Esophagus squamous epithelium (tissue), 5 donors: ENCODE measurements at regions not wholly inside any gene's neighbourhood (a gene's known extent, or its start where the extent isn't known, plus 50 kb on each side); places are given as distances from the start of the nearest gene placed in this dataset.

Source experiments
- DNase-seq: peaks from one replicate; lab custom pipeline; 2025; lab: John Stamatoyannopoulos, UW
- H3K27ac ChIP-seq, 4 donors: fragments of 200-600 bp; sonication (generic); one replicate each; pipeline ENCODE4 v1.5.1; 2016 to 2019; ENCODE audit warnings: mild to moderate bottlenecking in 1 of 4
- H3K27me3 ChIP-seq, 4 donors: fragments of 200-600 bp; sonication (generic); 1 replicate in 3 of 4; 2 replicates in 1 of 4; pipeline versions ENCODE4 v1.5.1 to v1.6.0; 2017 to 2021; ENCODE audit warnings: antibody characterized with exemption in 1 of 4
- H3K36me3 ChIP-seq, 3 donors: fragments of 200-600 bp; sonication (generic); one replicate each; pipeline ENCODE4 v1.5.1; 2016 to 2019
- H3K4me1 ChIP-seq, 3 donors: fragments of 200-600 bp; sonication (generic); one replicate each; pipeline ENCODE4 v1.5.1; 2017 to 2019
- H3K4me3 ChIP-seq, 4 donors: fragments of 200-600 bp; sonication (generic); 1 replicate in 3 of 4; 2 replicates in 1 of 4; pipeline ENCODE4 v1.5.1; 2016 to 2019; ENCODE audit warnings: mild to moderate bottlenecking in 2 of 4, moderate library complexity in 1 of 4
- H3K9me3 ChIP-seq, 3 donors: fragments of 200-600 bp; sonication (generic); one replicate each; pipeline ENCODE4 v1.5.1; 2016 to 2019
- CTCF ChIP-seq, 6 experiments: fragments of 450-650 bp in 4 of 6; fragments of 200-600 bp in 2 of 6; sonication (generic) in 2 of 6; IDR thresholded peaks; one replicate each; pipeline ENCODE4 v1.5.1; 2016 to 2019; ENCODE audit warnings: antibody characterized with exemption in 6 of 6, mild to moderate bottlenecking in 4 of 6, moderate library complexity in 4 of 6
- POLR2A ChIP-seq, 4 donors: fragments of 450-650 bp; IDR thresholded peaks; one replicate each; pipeline ENCODE4 v1.6.1; 2017; ENCODE audit warnings: antibody characterized with exemption in 4 of 4, mild to moderate bottlenecking in 4 of 4, moderate library complexity in 3 of 4
- WGBS, 2 donors: methylation state at CpG; one replicate each; pipeline ENCODE4 v1.1.5; 2018; 5-methylcytosine and 5-hydroxymethylcytosine counted together
- intact Hi-C: fragments of 100-400 bp; cut with DNase I; formaldehyde crosslinking; loops from one replicate; pipeline ENCODE4 v1.15.0; 2022
- donor health status: DM: yes; HTN: yes; CAD: no.

- Histone ChIP-seq H3K4me3 (no peak overlapping the region), H3K9me3 (no peaks in the 10 kb centered on the region), H3K36me3 (no peaks in the 10 kb centered on the region), H3K4me1 (no peaks in the 10 kb centered on the region), H3K27me3 (no peaks in the 10 kb centered on the region), H3K27ac (no peak overlapping the region)
- WGBS, 2 donors: 46 to 57% methylated on average over 3 of the region's 3 CpGs
- DNase-seq: no peak
- TF ChIP-seq POLR2A (IDR thresholded peaks at IDR 0.05) (no peak), CTCF (IDR thresholded peaks at IDR 0.05) (no peak)
- intact Hi-C loops: no loop called here
Measured at GRCh38 chr13:59024434-59024833, 1139.3 kb downstream of the DIAPH3 start.

GRCh38 chr13:59034198-59034597 lies 1129.5 kb downstream of the DIAPH3 start:
- Histone ChIP-seq H3K9me3 (no peaks in the 10 kb centered on the region), H3K4me1 (no peaks in the 10 kb centered on the region), H3K4me3 (no peak overlapping the region), H3K27ac (no peak overlapping the region), H3K27me3 (no peaks in the 10 kb centered on the region), H3K36me3 (no peaks in the 10 kb centered on the region)
- intact Hi-C loops: no loop called here
- 73 to 78% methylated on average over 2 of the region's 2 CpGs for WGBS, 2 donors
- DNase-seq: no peak
- no peak for TF ChIP-seq POLR2A (IDR thresholded peaks at IDR 0.05)
- TF ChIP-seq CTCF (IDR thresholded peaks at IDR 0.05): no peak

GRCh38 chr13:59038824-59039223 lies 1124.9 kb downstream of the DIAPH3 start:
- Histone ChIP-seq H3K9me3 (no peaks in the 10 kb centered on the region), H3K4me1 (no peaks in the 10 kb centered on the region), H3K27me3 (no peaks in the 10 kb centered on the region), H3K27ac (no peak overlapping the region), H3K4me3 (no peak overlapping the region), H3K36me3 (no peaks in the 10 kb centered on the region)
- TF ChIP-seq POLR2A (IDR thresholded peaks at IDR 0.05) (no peak), CTCF (IDR thresholded peaks at IDR 0.05) (no peak)
- intact Hi-C loops: no loop called here
- no peak for DNase-seq
- 50 to 61% methylated on average over 1 of the region's 1 CpG for WGBS, 2 donors

- Histone ChIP-seq H3K27me3 (no peaks in the 10 kb centered on the region), H3K36me3 (no peaks in the 10 kb centered on the region), H3K9me3 (no peaks in the 10 kb centered on the region), H3K27ac (no peak overlapping the region), H3K4me1 (no peaks in the 10 kb centered on the region), H3K4me3 (no peak overlapping the region)
- 69 to 80% methylated on average over 2 of the region's 2 CpGs for WGBS, 2 donors
- TF ChIP-seq POLR2A (IDR thresholded peaks at IDR 0.05) (no peak), CTCF (IDR thresholded peaks at IDR 0.05) (no peak)
- intact Hi-C loops: no loop called here
- DNase-seq: no peak
Measured at GRCh38 chr13:59043016-59043415, 1120.7 kb downstream of the DIAPH3 start.

GRCh38 chr13:59047546-59047945 lies 1116.2 kb downstream of the DIAPH3 start:
- intact Hi-C loops: no loop called here
- TF ChIP-seq POLR2A (IDR thresholded peaks at IDR 0.05) (no peak), CTCF (IDR thresholded peaks at IDR 0.05) (no peak)
- H3K4me1 ChIP-seq: no peaks in the 10 kb centered on the region

More at GRCh38 chr13:59047546-59047945, 1116.2 kb downstream of the DIAPH3 start:
- H3K4me3 ChIP-seq: no peak overlapping the region
- no peak for DNase-seq
- WGBS, 2 donors: 45 to 60% methylated on average over 2 of the region's 2 CpGs
- H3K27ac ChIP-seq: no peak overlapping the region
- H3K9me3 ChIP-seq: no peaks in the 10 kb centered on the region
- H3K36me3 ChIP-seq: no peaks in the 10 kb centered on the region
- no peaks in the 10 kb centered on the region for H3K27me3 ChIP-seq
